HG03521 (cell line): ENCODE measurements at regions not wholly inside any gene's neighbourhood (a gene's known extent, or its start where the extent isn't known, plus 50 kb on each side); places are given as distances from the start of the nearest gene placed in this dataset.
"Not testable (repeated sequence)": the region's sequence is repeated elsewhere in the genome, so short reads cannot be mapped to it uniquely, and the experiment has no call there.

Experiments
- ATAC-seq: cut with Tn5 transposase; IDR thresholded peaks from one replicate; pipeline ENCODE4 v1.9.1; 2021; ENCODE audit warnings: mild to moderate bottlenecking, moderate library complexity; ENCODE audit not compliant: unreplicated experiment

GRCh38 chr18:70709144-70709543 lies 420.3 kb downstream of the SOCS6 start:
- no peak for ATAC-seq

- ATAC-seq, result no peak
Observed at GRCh38 chr18:70705831-70706416, 417.1 kb downstream of the SOCS6 start.

- no peak for ATAC-seq
Observed at GRCh38 chr18:70700496-70700895, 411.7 kb downstream of the SOCS6 start.

GRCh38 chr18:70698574-70698973 lies 409.7 kb downstream of the SOCS6 start:
- no peak for ATAC-seq

- ATAC-seq, result no peak
Observed at GRCh38 chr18:70693246-70693645, 404.4 kb downstream of the SOCS6 start.

GRCh38 chr18:70689765-70690164 lies 400.9 kb downstream of the SOCS6 start:
- not testable (repeated sequence) for ATAC-seq

- ATAC-seq, result no peak
Observed at GRCh38 chr18:70688286-70688685, 399.4 kb downstream of the SOCS6 start.

- ATAC-seq, result no peak
Observed at GRCh38 chr18:70684821-70685220, 396.0 kb downstream of the SOCS6 start.

- ATAC-seq, result no peak
Observed at GRCh38 chr18:70683263-70683662, 394.4 kb downstream of the SOCS6 start.

- ATAC-seq, result no peak
Observed at GRCh38 chr18:70674896-70675295, 386.1 kb downstream of the SOCS6 start.

- ATAC-seq, result no peak
Observed at GRCh38 chr18:70673831-70674230, 385.0 kb downstream of the SOCS6 start.

GRCh38 chr18:70672581-70672980 lies 383.7 kb downstream of the SOCS6 start:
- ATAC-seq, result no peak

GRCh38 chr18:70671889-70672565 lies 383.2 kb downstream of the SOCS6 start:
- ATAC-seq, result no peak

- no peak for ATAC-seq
Observed at GRCh38 chr18:70666936-70667335, 378.1 kb downstream of the SOCS6 start.

- ATAC-seq, result no peak
Observed at GRCh38 chr18:70663141-70663540, 374.3 kb downstream of the SOCS6 start.

- no peak for ATAC-seq
Observed at GRCh38 chr18:70662588-70662987, 373.7 kb downstream of the SOCS6 start.

GRCh38 chr18:70659036-70659925 lies 370.4 kb downstream of the SOCS6 start:
- no peak for ATAC-seq

GRCh38 chr18:70653671-70654070 lies 364.8 kb downstream of the SOCS6 start:
- ATAC-seq, result no peak

GRCh38 chr18:70650878-70651277 lies 362.0 kb downstream of the SOCS6 start:
- no peak for ATAC-seq

- ATAC-seq, result no peak
Observed at GRCh38 chr18:70649683-70650082, 360.8 kb downstream of the SOCS6 start.

- no peak for ATAC-seq
Observed at GRCh38 chr18:70645971-70646370, 357.1 kb downstream of the SOCS6 start.

- ATAC-seq, result no peak
Observed at GRCh38 chr18:70643812-70644211, 355.0 kb downstream of the SOCS6 start.
